HG03432 (cell line): ENCODE measurements at regions not wholly inside any gene's neighbourhood (a gene's known extent, or its start where the extent isn't known, plus 50 kb on each side); places are given as distances from the start of the nearest gene placed in this dataset.
A peak's percentile ranks its signal among the peaks of the same experiment; 100 is the strongest.
"Not testable (repeated sequence)": the region's sequence is repeated elsewhere in the genome, so short reads cannot be mapped to it uniquely, and the experiment has no call there.

Experiments
- ATAC-seq: cut with Tn5 transposase; IDR thresholded peaks from one replicate; pipeline ENCODE4 v1.9.1; 2021; ENCODE audit warnings: mild to moderate bottlenecking, moderate library complexity; ENCODE audit not compliant: unreplicated experiment

DNA sequence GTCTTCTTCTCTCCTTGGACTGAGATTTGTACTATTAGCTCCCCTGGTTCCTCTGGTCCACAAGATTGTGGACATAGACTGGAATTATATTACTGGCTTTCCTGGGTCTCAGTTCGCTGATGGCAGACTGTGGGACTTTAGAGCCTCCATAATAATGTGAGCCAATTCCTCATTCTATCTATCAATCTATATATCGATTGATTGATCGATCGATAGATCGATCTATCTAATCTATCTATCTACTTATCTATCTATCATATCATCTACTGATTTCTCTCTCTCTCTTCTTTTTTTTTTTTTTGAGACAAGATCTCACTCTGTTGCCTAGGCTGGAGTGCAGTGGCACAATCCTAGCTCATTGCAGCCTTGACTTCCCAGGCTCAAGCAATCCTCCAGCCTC, 51.5 kb upstream of the DDR1 start:
- no peak for ATAC-seq

DNA sequence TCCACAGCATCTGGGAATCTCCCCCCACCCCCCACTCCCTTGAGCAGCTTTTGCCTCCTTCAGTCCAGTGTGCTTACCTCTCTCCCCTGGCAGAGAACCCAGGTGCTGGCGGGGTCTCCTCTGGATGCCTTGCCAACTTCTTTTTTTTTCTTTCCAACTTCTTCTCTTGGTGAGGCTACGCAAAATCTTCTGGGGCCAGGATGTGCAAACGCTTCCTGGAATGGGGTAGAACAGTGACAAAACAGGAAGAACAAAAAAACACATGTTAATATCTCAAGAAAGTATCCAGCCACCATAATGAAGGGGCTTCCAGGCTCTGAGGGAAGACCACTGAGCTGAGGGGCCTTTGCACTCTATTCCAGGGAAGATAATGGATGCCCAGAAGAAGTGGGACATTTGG, 53.9 kb upstream of the DDR1 start:
- no peak for ATAC-seq

DNA sequence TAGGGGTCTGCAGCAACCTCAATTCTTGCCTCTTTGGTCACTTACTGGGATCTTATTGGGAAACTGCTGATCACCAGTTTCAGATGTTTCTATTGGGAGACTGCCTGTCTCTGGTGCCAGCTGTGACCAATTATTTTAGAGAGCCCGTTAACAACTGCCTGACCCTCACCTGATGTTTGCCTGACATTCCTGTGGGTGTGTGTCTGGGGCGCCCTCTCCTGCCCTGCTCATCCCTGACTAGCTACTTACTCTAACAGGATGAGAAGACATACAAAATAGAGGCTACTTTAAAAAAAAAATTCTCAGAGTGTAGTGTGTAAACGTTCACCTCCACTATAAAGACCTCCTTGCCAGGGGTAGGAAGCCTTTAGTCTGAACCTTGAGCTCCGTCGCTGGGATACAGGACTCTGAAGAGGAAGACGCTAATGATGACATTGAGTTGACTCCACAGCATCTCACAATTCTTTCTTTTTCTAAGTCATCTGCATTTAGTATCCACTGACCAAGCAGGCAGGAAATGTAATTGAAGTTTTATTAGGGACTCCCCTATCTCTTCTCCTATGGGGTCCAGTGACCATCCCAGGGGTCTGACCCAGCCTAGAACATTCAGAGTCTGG, 54.6 kb upstream of the DDR1 start:
- no peak for ATAC-seq

GRCh38 chr6:30829033-30829432, 55.3 kb upstream of the DDR1 start:
- ATAC-seq = no peak

GRCh38 chr6:30828027-30828962, 56.0 kb upstream of the DDR1 start:
- ATAC-seq = no peak

DNA sequence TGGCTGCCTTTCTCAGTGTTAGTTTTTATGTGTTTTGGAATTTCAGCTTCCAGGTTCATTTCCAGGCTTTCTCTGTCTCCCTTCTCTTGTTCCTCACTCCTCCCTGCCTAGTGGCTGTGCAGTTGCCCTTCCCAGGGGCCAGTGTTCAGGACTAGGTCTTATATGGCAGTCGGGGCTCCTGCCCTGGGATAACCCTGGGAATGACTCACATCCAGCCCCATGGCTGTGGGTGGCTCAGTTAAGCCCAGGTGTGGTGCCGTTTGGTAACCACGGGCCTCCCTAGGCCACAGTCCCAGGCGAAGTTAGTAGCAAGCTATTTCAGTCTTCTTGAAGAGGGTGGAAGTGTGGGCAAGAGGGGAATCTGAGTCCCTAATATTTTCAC, 57.4 kb upstream of the DDR1 start:
- no peak for ATAC-seq

GRCh38 chr6:30824698-30825097, 59.6 kb upstream of the DDR1 start:
- no peak for ATAC-seq

DNA sequence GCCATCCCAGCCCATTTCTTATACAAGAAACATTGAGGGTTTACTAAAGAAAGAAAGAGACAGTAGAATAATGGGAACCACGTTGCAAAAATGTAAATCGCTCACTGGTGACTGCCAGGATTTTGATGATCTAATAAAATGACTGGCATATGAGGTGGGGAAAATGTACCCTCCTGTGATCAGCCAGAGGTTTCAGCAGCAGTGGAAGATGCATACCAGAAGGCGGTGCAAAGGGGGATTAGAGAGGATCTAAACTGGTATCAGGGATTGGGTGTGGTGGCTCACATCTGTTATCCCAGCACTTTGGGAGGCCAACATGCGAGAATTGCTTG, 60.8 kb upstream of the DDR1 start:
- ATAC-seq = no peak

GRCh38 chr6:30821862-30822784, 62.2 kb upstream of the DDR1 start:
- ATAC-seq = no peak

GRCh38 chr6:30820193-30820592, 64.1 kb upstream of the DDR1 start:
- no peak for ATAC-seq

DNA sequence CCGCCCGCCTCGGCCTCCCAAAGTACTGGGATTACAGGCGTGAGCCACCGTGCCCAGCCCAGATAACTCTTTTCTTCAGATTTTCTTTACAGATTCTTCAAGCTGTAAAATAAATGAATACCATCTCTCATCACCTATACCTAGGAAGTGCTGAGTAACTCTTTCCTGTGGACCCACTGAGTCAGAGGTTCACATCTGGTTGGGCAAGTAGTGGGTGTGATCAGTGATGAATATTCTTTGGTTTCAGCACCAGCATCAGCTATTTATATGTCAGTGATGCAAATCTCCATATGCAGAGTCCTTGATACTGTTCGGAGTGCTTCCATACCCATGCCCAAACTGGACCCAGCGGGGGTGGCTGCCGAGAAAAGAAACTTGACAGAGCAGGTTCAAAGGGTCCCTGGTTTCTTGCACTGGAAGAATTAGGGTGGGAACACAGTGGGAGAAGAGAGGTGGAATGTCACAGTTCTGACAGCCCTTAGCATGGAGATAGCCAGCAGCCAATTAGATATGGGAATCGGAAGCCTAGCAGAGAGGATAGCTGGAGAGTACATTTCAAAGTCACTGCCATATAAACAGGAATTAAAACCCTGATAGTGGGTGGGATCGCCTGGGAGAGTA, 64.9 kb upstream of the DDR1 start:
- no peak for ATAC-seq

DNA sequence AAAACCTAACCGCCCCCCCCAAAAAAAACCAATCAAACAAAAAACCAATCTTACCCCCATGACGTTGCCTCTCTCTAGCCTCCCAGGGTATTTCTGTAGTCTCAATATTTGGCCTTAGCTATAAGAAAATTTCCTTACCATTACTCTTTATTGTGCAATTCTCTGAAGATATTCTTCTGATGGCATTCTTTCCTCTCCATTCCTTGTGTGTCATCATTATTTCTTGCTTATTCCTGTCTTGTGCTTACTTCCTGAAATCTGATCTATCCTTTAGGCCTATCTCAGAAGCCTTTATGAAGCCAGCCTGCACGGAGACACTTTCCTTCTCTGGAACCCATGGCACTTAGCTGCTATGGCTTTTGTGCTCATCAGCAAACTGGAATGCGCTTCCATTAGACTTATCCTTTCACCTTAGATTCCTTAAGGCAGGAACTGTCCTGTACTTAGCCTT, 65.9 kb upstream of the DDR1 start:
- no peak for ATAC-seq

DNA sequence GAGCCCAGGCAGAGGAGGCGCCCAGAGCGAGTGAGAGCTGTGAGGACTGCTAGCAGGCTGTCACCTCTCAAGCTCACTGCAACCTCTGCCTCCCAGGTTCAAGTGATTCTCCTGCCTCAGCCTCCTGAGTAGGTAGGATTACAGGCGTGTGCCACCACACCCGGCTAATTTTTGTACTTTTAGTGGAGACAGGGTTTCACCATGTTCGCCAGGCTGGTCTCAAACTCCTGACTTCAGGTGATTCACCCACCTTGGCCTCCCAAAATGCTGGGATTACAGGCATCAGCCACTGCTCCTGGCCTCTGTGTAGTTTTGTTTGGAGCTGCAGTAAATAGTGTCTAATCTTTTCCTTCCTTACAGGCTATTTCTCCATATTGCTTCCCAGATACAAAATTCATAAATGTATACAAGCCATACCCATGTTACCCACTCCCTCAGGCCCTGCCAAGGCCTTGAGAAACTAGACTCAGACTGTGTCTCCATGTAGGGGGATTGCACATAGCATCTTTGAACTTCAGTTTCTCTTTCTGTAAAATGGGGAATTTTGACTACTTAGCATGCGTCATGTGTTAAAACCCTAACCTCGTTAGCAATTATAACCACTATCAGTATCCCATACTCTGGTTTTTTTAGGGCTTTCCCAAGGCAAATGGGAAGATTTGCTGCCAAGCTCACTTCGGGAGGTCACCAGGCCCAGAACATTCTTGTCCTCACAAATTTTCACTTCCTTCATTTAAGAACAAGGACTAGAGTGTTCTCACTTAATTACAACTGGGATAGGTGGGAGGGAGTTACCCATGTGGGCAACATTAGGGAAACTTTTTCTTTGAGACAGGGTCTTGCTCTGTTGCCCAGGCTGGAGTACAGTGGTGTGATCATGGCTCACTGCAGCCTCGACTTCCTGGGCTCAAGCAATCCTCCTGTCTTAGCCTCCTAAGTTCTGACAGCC, 67.3 kb upstream of the DDR1 start:
- ATAC-seq = peak; percentile 50

- ATAC-seq = not testable (repeated sequence)
Measured at GRCh38 chr6:30816296-30816695, 68.0 kb upstream of the DDR1 start.

GRCh38 chr6:30815041-30815742, 69.1 kb upstream of the DDR1 start:
- not testable (repeated sequence) for ATAC-seq

- no peak for ATAC-seq
Measured at GRCh38 chr6:30814146-30815040, 69.9 kb upstream of the DDR1 start.

- no peak for ATAC-seq
Measured at GRCh38 chr6:30813631-30814145, 69.3 kb upstream of the IER3 start.

- ATAC-seq = peak; percentile 90
Measured at GRCh38 chr6:30810813-30811339, 66.5 kb upstream of the IER3 start.
